H9 (cell line): ENCODE measurements at regions not wholly inside any gene's neighbourhood (a gene's known extent, or its start where the extent isn't known, plus 50 kb on each side); places are given as distances from the start of the nearest gene placed in this dataset.

Experiments
- DNase-seq: peaks from one replicate; pipeline ENCODE4 v3.0.0-alpha.2; 2017
- H2AFZ ChIP-seq: one replicate; pipeline ENCODE4 v1.6.1; 2013; ENCODE audit warnings: mild to moderate bottlenecking, low read length, control low read depth, moderate library complexity
- H2AK5ac ChIP-seq: 2 replicates; pipeline ENCODE4 v1.6.1; 2013; ENCODE audit warnings: low read length, control low read depth, mixed read lengths; ENCODE audit not compliant: insufficient read length
- H2BK120ac ChIP-seq: one replicate; pipeline ENCODE4 v1.6.1; 2013; ENCODE audit warnings: low read depth, mild to moderate bottlenecking, low read length, control low read depth, inconsistent platforms; ENCODE audit not compliant: poor library complexity, severe bottlenecking
- H2BK12ac ChIP-seq: 2 replicates; pipeline ENCODE4 v1.6.1; 2013; ENCODE audit warnings: low read length, control low read depth, mixed read lengths, low read depth; ENCODE audit not compliant: insufficient read length
- H2BK15ac ChIP-seq: 2 replicates; pipeline ENCODE4 v1.6.1; 2013; ENCODE audit warnings: low read depth, low read length, control low read depth
- H2BK20ac ChIP-seq: one replicate; pipeline ENCODE4 v1.6.1; 2013; ENCODE audit warnings: low read depth, mild to moderate bottlenecking, low read length, control low read depth, inconsistent platforms; ENCODE audit not compliant: poor library complexity, severe bottlenecking
- H2BK5ac ChIP-seq: 2 replicates; pipeline ENCODE4 v1.6.1; 2013; ENCODE audit warnings: low read length, control low read depth, mixed read lengths; ENCODE audit not compliant: insufficient read length
- H3K14ac ChIP-seq: 2 replicates; pipeline ENCODE4 v1.6.1; 2013; ENCODE audit warnings: low read length, control low read depth; ENCODE audit not compliant: insufficient read depth
- H3K18ac ChIP-seq: 2 replicates; pipeline ENCODE4 v1.6.1; 2013; ENCODE audit warnings: low read depth, mild to moderate bottlenecking, mixed read lengths, low read length, control low read depth; ENCODE audit not compliant: insufficient read length
- H3K23ac ChIP-seq: 2 replicates; pipeline ENCODE4 v1.6.1; 2013; ENCODE audit warnings: low read length, control low read depth, mixed read lengths, low read depth; ENCODE audit not compliant: insufficient read length
- H3K23me2 ChIP-seq: 2 replicates; pipeline ENCODE4 v1.6.1; 2013; ENCODE audit warnings: low read depth, mild to moderate bottlenecking, mixed read lengths, low read length, control low read depth; ENCODE audit not compliant: insufficient read length, poor library complexity, severe bottlenecking
- H3K27ac ChIP-seq: 2 replicates; pipeline ENCODE4 v1.5.1; 2013; ENCODE audit warnings: low read length, control low read depth, mixed read lengths, low read depth; ENCODE audit not compliant: insufficient read length
- H3K27me3 ChIP-seq: 2 replicates; pipeline ENCODE4 v1.6.1; 2013; ENCODE audit warnings: low read length, control low read depth, inconsistent platforms; ENCODE audit not compliant: insufficient read depth
- H3K4ac ChIP-seq: 2 replicates; pipeline ENCODE4 v1.6.1; 2013; ENCODE audit warnings: low read depth, mild to moderate bottlenecking, control low read depth, inconsistent platforms, low read length, moderate library complexity
- H3K4me1 ChIP-seq: 2 replicates; pipeline ENCODE4 v1.6.1; 2013; ENCODE audit warnings: low read length, control low read depth, inconsistent platforms; ENCODE audit not compliant: insufficient read depth
- H3K4me2 ChIP-seq: 2 replicates; pipeline ENCODE4 v1.6.1; 2013; ENCODE audit warnings: low read length, control low read depth, mixed read lengths; ENCODE audit not compliant: insufficient read length, insufficient read depth
- H3K56ac ChIP-seq: 2 replicates; pipeline ENCODE4 v1.6.1; 2013; ENCODE audit warnings: low read depth, mild to moderate bottlenecking, mixed read lengths, low read length, control low read depth; ENCODE audit not compliant: insufficient read length
- H3K79me1 ChIP-seq: 2 replicates; pipeline ENCODE4 v1.6.1; 2013; ENCODE audit warnings: low read depth, mild to moderate bottlenecking, moderate library complexity, low read length, control low read depth, inconsistent platforms; ENCODE audit not compliant: insufficient read depth, poor library complexity, severe bottlenecking
- H3K79me2 ChIP-seq: 2 replicates; pipeline ENCODE4 v1.6.1; 2013; ENCODE audit warnings: low read length, control low read depth, inconsistent platforms; ENCODE audit not compliant: insufficient read depth
- H3K9ac ChIP-seq: 2 replicates; pipeline ENCODE4 v1.6.1; 2013; ENCODE audit warnings: low read length, control low read depth, mixed read lengths; ENCODE audit not compliant: insufficient read length; ENCODE audit errors: extremely low read depth
- H3K9me3 ChIP-seq: one replicate; pipeline ENCODE4 v1.6.1; 2013; ENCODE audit warnings: low read depth, low read length, inconsistent platforms; ENCODE audit not compliant: control insufficient read depth
- H3T11ph ChIP-seq: one replicate; pipeline ENCODE4 v1.6.1; 2013; ENCODE audit warnings: mild to moderate bottlenecking, low read length, control low read depth, inconsistent platforms
- H4K20me1 ChIP-seq: one replicate; pipeline ENCODE4 v1.6.1; 2013; ENCODE audit not compliant: control insufficient read depth, insufficient read length, insufficient read depth
- H4K5ac ChIP-seq: 2 replicates; pipeline ENCODE4 v1.6.1; 2013; ENCODE audit warnings: low read depth, mild to moderate bottlenecking, mixed read lengths, low read length, control low read depth; ENCODE audit not compliant: insufficient read length
- H4K8ac ChIP-seq: replicated peaks from 2 replicates; pipeline ENCODE4 v1.6.1; 2013; ENCODE audit warnings: low read length, control low read depth, mixed read lengths, low read depth; ENCODE audit not compliant: insufficient read length
- H4K91ac ChIP-seq: 2 replicates; pipeline ENCODE4 v1.6.1; 2013; ENCODE audit warnings: low read depth, mild to moderate bottlenecking, moderate library complexity, mixed read lengths, low read length, control low read depth; ENCODE audit not compliant: insufficient read length
- H3K27ac Mint-ChIP-seq, 3 experiments: 2 replicates in 2 of 3; 3 replicates in 1 of 3; pipeline ENCODE4 v1.8.0; 2020 to 2021; ENCODE audit warnings: mixed read lengths in 3 of 3, mild to moderate bottlenecking in 1 of 3, moderate library complexity in 1 of 3
- H3K27me3 Mint-ChIP-seq: 2 replicates; pipeline ENCODE4 v1.8.0; 2021; ENCODE audit warnings: low read depth, mild to moderate bottlenecking, moderate library complexity, mixed read lengths
- H3K36me3 Mint-ChIP-seq, 3 experiments: 2 replicates in 2 of 3; 3 replicates in 1 of 3; pipeline ENCODE4 v1.8.0; 2020 to 2021; ENCODE audit warnings: low read depth in 3 of 3, mixed read lengths in 3 of 3; ENCODE audit not compliant: insufficient read depth in 1 of 3
- H3K4me1 Mint-ChIP-seq, 2 experiments: 2 replicates each; pipeline ENCODE4 v1.8.0; 2020; ENCODE audit warnings: mixed read lengths in 2 of 2
- H3K4me3 Mint-ChIP-seq, 2 experiments: 2 replicates in 1 of 2; 3 replicates in 1 of 2; pipeline ENCODE4 v1.8.0; 2020 to 2021; ENCODE audit warnings: mild to moderate bottlenecking in 2 of 2, mixed read lengths in 2 of 2, moderate library complexity in 1 of 2
- H3K9me3 Mint-ChIP-seq, 2 experiments: 2 replicates in 1 of 2; 3 replicates in 1 of 2; pipeline ENCODE4 v1.8.0; 2020; ENCODE audit warnings: mild to moderate bottlenecking in 2 of 2, mixed read lengths in 2 of 2, moderate library complexity in 1 of 2
- CTCF ChIP-seq: fragments of 200-600 bp; sonication (generic); conservative IDR thresholded peaks from 3 replicates; pipeline ENCODE4 v1.8.0; 2021; ENCODE audit warnings: antibody characterized with exemption, mild to moderate bottlenecking
- WGBS: extraction: QIAGEN DNeasy Blood & Tissue Kit; methylation state at CpG from one replicate; pipeline ENCODE4 v1.1.7; 2013; ENCODE audit warnings: missing lambda C conversion rate, low lambda C conversion rate, mixed read lengths; ENCODE audit not compliant: insufficient read length; ENCODE audit errors: extremely low coverage; 5-methylcytosine and 5-hydroxymethylcytosine counted together

- Histone ChIP-seq H4K91ac (no peak overlapping the region), H3K27ac (no peak overlapping the region), H2BK5ac (no peak overlapping the region), H3K9ac (no peak overlapping the region), H2BK15ac (no peak overlapping the region), H3K4ac (no peak overlapping the region), H2AFZ (no peak overlapping the region), H3K4me2 (no peak overlapping the region), H3K9me3 (no peaks in the 10 kb centered on the region), H4K20me1 (no peaks in the 10 kb centered on the region), H2BK12ac (no peak overlapping the region), H3K4me1 (no peaks in the 10 kb centered on the region; the same call in 1 of the 2 replicates), H3K23ac (no peak overlapping the region), H3K23me2 (no peaks in the 10 kb centered on the region), H4K8ac (no peak overlapping the region), H2AK5ac (no peak overlapping the region), H2BK120ac (no peak overlapping the region), H3K18ac (no peak overlapping the region), H3K27me3 (no peaks in the 10 kb centered on the region), H3K14ac (no peak overlapping the region), H3K79me2 (no peaks in the 10 kb centered on the region), H3T11ph (no peak overlapping the region), H4K5ac (no peak overlapping the region), H3K56ac (no peak overlapping the region), H3K79me1 (no peaks in the 10 kb centered on the region), H2BK20ac (no peak overlapping the region)
- H3K9me3 Mint-ChIP-seq: peaks cover 3 to 4% of the 10 kb centered on the region in 2 experiments; a peak in 2 of 5 replicates
- no CpG with 5 or more reads among the region's 2 CpGs for WGBS
- H3K27me3 Mint-ChIP-seq: no peaks in the 10 kb centered on the region; the same call in 1 of the 2 replicates
- no peak overlapping the region for H3K4me3 Mint-ChIP-seq
- 0 out of 7 replicates have a peak, but pooled peaks cover 0 to 4% (median 0%) of the 10 kb centered on the region in 3 experiments for H3K36me3 Mint-ChIP-seq
- no peak overlapping the region for H3K27ac Mint-ChIP-seq
- no peak for DNase-seq
- H3K4me1 Mint-ChIP-seq: peaks cover 20 to 29% of the 10 kb centered on the region in 2 experiments
- TF ChIP-seq CTCF: no peak
Observed at GRCh38 chr11:28618416-28618815, 510.2 kb downstream of the METTL15 start.
